HG02885 (cell line): ENCODE measurements at regions not wholly inside any gene's neighbourhood (a gene's known extent, or its start where the extent isn't known, plus 50 kb on each side); places are given as distances from the start of the nearest gene placed in this dataset.

Experiments
- ATAC-seq: cut with Tn5 transposase; IDR thresholded peaks from one replicate; pipeline ENCODE4 v1.9.1; 2021; ENCODE audit warnings: mild to moderate bottlenecking; ENCODE audit not compliant: unreplicated experiment, poor library complexity

GRCh38 chrX:10798041-10798440, 177.7 kb upstream of the MID1 start:
- no peak for ATAC-seq

DNA sequence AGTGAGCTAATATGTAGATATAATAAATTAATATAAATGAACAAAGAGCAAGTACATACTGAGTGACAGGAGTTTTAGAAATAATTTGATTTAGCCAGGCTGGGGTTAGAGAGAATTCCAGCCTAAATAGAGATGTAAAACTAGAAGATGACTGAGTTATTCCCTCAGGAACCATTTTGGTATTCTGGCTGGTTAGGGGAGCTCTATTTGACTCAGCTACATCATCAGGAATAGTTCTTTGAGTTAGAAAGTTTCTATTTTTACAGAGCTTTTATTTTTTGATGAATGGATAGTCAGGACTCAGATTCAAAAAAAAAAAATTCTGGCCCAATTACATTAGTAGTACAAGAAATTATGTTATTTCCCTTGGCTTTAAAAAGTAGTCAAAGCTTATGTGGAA, 180.4 kb upstream of the MID1 start:
- ATAC-seq, result no peak

DNA sequence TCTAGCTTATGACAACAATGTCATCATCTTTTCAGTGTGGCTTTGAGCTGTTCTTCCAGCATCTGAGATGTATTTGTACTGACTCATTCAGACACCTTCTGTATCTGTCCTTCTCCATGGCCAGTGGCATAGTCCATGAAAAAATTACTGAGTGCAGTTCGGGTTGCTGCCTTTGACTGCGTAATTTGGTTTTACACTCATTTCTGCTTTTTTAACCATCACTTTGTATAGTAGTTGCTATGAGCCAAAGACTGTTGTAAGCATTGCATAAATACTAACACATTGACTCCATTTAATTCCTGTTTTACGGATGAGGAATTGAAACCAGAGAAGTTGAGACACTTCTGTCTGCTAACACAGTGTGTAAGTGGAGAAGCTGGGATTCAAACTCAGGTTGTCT, 190.7 kb upstream of the MID1 start:
- no peak for ATAC-seq

GRCh38 chrX:10813761-10814160, 193.4 kb upstream of the MID1 start:
- ATAC-seq, result no peak

DNA sequence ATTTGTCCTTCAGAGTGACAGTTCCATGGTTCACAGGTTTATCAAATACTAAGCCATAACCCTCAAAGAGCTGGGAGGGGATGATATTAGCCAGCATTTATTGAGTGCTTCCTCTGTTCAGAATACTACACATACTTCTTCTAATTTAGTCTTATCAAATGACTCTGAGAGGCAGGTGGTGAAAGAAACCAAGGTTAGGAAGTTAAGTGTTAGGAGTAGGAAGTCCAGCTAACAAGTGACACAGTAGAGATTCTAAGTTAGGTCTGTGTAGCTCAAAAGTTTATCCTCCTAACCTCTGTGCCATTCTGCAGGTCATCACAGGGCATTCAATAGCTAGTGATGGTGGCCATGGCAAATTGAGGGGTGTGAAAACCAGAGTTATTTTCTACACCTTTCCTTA, 198.3 kb upstream of the MID1 start:
- ATAC-seq, result no peak

GRCh38 chrX:10819973-10820372, 199.6 kb upstream of the MID1 start:
- no peak for ATAC-seq

DNA sequence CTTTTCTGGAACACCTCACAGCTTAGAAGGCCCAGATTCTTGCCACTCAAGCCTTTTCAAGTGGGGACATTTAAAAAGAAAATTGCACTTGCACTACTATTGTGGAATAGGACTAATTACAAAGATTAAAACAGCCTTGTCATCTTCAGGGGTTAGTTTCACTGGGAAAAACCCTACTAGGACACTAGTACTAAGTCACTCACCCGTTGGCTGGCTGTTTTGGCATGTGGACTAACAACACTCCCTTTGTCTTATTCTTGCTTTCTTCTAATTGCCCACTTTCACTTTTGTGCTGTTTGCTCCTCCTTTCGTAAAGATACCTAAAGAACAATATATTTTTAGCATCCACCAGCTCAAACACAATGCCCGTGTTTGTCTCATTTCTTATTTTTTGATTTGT, 200.9 kb upstream of the MID1 start:
- ATAC-seq, result no peak

DNA sequence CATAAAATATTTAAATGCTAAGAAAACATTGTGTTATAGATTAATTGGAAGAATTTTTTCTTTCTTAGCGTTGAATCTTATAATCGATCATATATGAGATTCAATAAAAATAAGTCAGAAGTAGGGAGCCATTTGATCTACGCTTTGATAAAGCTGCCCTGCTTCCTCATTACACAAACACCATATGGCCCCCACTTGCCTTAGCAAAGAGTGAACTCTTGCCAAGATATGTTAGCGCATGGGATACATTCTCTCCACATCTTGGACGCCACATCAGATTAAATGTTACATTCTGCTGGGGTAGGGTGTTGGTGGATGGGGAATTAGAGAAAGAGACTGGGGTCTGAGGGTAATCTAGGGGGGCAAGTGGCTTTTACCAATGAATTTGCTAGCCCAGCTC, 207.7 kb upstream of the MID1 start:
- ATAC-seq, result no peak

DNA sequence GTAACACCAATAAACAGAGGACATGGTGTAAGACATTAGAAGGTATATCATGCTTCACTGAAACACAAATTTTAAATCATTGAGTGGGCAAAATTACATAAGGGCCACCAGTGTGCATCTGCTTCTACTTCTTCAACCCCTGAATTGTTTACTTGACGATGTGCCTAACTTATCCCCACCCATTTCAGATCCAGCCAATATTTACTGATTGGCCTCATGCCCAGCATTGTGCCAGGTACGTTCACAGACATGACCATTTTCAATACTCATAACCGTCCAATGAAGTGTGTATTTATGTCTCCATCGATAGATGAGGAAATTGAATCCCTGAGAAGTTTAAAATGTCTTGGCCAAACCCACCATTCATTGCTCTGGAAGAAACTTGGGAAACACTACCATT, 208.3 kb upstream of the MID1 start:
- ATAC-seq, result no peak

- no peak for ATAC-seq
These were observed 211.5 kb upstream of the MID1 start for GRCh38 chrX:10831716-10832502.

DNA sequence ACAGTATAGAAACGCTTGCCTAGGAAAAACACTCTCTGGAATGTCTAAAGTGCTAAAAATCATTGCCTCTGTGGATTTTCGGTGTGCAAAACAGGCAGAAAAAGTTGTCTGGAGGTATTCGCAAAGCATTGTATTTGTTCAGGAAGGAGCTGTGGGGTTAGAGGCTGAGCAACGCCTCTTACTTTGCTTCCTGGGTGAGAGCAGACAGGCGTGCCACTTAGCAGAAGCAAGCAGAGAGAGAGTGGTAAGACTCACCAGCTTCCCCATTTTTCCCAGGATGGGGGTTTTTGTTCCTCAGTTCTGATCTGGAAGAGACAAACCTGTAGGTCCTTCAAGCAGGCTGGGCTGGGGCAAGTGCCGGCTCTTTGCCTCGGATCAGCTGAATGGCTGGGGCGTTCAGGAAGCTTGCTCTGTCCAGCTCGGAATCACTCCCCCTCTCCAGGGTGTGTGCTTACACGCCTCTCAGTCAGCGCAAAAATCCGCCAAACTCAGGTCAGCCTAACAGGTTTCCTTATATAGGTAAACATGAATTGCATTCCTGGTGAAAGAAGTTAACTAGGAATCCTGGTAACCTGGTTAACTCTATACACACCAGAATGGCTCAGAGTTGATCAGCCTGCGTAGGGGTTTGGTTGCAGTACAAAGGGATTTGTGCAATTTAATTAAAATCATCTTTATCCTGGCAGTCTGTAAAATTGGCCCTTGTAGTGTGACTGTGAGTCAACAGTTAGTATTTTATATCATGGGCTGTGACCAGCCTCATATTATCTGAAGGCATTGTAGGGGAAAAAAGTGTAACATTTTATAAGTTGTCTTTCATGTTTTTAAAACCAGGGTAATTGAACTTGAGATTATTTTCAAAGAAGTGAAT, 213.1 kb upstream of the MID1 start:
- no peak for ATAC-seq

DNA sequence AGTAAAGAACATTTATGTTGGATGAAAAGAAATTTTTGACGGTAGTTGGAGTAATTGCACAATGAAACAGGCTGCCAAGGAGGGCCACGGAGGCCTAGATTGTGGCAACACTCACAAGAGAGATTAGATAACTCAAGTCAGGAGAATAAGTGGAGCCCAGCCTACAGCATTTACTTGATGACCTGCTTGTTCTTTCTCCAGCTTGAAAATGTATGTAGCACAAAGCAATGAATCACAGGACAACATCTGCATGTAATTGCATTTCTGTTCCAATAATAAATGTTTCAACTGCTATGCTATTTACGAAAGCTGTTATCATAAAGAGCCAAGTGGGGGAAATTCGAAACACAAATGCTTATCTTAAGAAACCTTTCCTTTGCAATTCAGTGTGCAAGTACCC, 221.2 kb upstream of the MID1 start:
- ATAC-seq, result no peak

DNA sequence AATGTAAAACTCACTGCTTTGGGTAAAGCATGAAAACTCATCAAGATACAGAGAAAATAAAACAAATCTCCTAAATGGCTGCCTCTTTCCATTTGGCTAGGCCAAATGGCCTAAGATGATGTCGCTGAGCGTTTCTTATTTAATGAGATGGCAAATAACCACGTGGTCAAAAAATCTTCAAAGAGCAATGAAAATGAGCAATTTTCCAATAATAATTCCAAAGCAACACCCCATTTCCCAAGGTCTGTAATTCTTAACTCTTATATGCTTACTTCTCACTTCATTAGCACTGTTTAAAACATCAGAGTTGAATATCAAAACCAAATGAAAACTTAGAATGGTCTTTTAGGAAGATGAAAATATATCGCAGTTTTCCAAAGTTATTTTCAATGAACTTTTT, 222.3 kb upstream of the MID1 start:
- no peak for ATAC-seq

DNA sequence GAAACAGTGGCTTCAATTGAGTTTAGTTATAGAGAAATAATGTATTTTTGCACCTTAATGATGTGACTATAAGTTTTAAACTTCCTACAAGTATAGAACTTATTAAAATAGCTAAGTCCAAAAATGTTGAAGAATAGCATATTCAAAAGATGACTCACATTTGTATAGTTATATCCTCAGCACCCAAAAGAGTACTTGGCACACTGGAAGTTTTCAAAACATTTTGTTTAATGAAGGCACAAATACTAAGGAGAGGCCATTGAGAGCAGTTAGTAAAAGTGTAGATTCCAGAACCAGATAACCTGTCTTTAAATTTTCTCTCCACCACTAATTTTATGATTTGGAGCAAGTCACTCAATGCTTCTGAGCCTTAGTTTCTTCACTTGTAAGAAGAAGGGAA, 226.9 kb upstream of the MID1 start:
- ATAC-seq, result no peak

- no peak for ATAC-seq
These were observed 231.4 kb upstream of the MID1 start for GRCh38 chrX:10851809-10852208.

DNA sequence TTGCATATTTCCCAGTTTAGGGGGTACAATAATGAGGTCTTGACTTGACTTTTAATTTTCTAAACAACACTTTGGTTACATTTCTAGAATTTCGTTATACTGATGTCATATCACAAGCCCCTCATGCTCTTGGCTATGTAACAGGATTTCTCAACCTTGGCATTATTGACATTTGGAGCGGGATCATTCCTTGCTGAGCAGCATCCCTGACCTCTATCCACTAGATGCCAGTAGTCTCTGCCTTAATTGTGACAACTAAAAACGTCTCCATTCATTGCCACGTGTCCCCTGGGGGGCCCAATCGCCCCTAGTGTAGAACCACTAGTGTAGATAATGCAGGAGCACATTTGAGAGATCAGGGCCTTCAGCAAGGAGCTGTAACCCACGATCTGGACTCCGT, 234.2 kb upstream of the MID1 start:
- no peak for ATAC-seq

- no peak for ATAC-seq
These were observed 235.5 kb upstream of the MID1 start for GRCh38 chrX:10855845-10856244.

- ATAC-seq, result no peak
These were observed 236.4 kb upstream of the MID1 start for GRCh38 chrX:10856797-10857196.

DNA sequence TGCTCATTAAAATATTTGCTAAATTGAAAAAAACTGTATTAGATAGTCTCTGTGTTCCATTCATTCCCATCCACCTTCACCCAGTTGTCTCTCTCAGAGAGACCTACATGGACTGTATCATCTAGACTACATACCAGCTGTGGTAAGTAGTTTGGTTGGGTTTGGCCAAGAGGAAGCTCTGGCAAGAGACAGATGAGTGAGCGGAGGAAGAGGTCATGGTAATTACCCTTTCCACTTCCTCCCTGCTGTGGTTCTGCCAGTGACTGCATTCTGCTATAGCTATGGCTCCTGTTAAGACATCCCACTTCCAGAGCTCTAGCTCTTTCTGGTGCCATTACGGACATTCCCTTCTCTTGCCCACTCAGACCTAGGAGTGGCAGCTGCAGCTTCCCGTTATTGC, 239.0 kb upstream of the MID1 start:
- no peak for ATAC-seq

DNA sequence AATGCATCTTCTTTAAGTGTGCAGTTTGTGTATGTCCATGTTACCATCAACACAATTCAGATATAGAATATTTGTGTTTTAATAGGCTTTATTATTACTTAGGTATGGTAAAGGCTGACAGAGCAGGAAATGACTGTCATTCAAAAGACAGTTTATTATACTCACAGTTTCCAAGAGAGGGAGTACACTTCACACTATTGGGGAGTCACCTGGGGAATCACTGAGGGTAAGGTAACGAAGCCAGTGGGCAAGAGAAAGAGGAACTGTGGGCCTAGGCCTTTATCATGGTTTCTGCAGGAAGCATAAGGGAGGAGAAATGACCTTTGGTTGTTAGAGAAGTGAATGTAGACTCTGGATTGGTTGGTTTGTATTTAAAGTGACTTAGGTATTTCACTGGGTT, 235.1 kb upstream of the HCCS start:
- ATAC-seq, result peak; percentile 88

DNA sequence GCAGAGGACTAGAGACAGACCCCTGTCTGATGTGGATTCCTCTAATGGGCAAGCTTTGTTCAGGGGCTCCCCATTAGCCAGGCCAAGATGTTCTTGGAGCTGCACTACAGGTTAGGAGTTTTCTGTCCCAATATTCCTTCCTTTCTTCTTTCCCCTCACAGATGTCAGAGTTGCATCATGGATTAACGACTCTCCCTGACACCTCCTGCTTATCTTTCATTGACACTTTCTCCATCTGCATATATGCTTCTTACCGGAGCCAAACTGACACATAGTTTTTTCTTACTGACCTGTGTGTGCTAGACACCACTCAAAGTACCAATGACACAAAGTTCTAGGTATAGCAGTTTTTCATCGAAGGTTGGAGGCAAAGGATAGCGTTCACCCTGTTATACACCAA, 228.6 kb upstream of the HCCS start:
- ATAC-seq, result no peak

DNA sequence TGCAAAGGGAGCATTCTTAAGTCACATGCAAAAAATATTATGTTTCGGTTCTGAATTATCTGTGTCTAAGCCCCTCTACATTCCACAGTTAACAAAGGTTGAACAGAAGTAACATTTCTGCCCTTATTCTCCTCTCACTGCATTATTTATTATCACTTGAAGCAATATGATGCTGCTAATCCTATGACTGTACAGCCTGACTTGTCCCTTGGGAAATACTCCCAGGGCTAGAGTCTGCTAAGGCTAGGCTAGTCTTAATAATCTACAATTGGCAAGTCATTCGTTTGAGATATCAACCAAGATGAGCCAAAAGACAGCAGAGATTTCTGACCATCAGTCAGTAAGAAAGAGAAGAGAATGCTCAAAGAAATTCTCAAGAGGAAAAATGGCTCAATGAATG, 226.9 kb upstream of the HCCS start:
- ATAC-seq, result no peak
